ENCODE measurements at regions not wholly inside any gene's neighbourhood (a gene's known extent, or its start where the extent isn't known, plus 50 kb on each side); places are given as distances from the start of the nearest gene placed in this dataset.

DNA sequence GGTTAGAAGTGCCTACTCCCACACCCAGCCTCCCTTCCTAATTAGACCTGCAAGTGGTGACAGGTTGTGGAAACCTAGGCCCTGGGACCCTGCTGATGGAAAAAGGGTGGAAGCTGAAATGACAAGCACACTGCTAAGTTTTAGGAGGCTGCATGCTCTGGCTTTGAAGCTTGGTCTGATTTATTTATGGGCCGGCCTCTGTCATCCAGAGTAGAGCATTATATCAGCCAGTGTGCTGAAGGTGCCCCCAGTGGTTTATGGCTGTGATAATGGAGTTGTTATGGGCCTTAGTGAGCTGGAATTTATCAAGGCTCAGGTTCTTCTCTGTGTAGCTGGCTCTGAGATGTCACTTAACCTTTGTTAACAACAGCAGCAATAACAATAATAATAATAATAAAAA is 142.6 kb downstream of the UTP18 start:
- FAIRE-seq (no peak), DNase-seq (ENCODE audit: low read depth, low spot score) (no peak), ATAC-seq (no peak)
- Histone ChIP-seq H2AFZ (ENCODE audit: control insufficient read depth, low read depth, low read length) (no peak overlapping the region), H4K20me1 (ENCODE audit: control insufficient read depth, insufficient read depth) (no peaks in the 10 kb centered on the region), H3K4me1 (ENCODE audit: control insufficient read depth, insufficient read depth, low read length) (no peaks in the 10 kb centered on the region), H3K27ac (ENCODE audit: control insufficient read depth, insufficient read depth) (no peak overlapping the region), H3K27me3 (replicated peaks in 1 of 2; ENCODE audit: control insufficient read depth in 2 of 2, insufficient read depth in 2 of 2, low read length in 1 of 2) (peaks cover 0 to 2% of the 10 kb centered on the region in 2 experiments; a peak in 2 of 4 replicates), H3K9me3 (replicated peaks; ENCODE audit: control insufficient read depth, insufficient read depth, low read length) (no peaks in the 10 kb centered on the region), H3K79me2 (ENCODE audit: control insufficient read depth, insufficient read depth, low read length) (no peaks in the 10 kb centered on the region), H3K4me2 (ENCODE audit: control insufficient read depth, insufficient read depth) (no peak overlapping the region), H3K36me3 (ENCODE audit: control insufficient read depth in 2 of 2, insufficient read depth in 2 of 2, low read length in 1 of 2) (no peaks in the 10 kb centered on the region), H3K9ac (ENCODE audit: control insufficient read depth, insufficient read depth, low read length) (no peak overlapping the region), H3K4me3 (no peak overlapping the region)
- WGBS (ENCODE audit: insufficient coverage, insufficient replicate concordance, low lambda C conversion rate, missing lambda C conversion rate): 68% methylated on average over 1 of the region's 1 CpG
- ChIA-PET CTCF (interaction anchor here (1.4 kb wide), 1 partner anchor 33 kb away, joined by 5 read pairs; no protein-coding TSS in a partner anchor), POLR2A (interaction anchor here (0.5 kb wide), 1 partner anchor 621 kb away, joined by 9 read pairs; no protein-coding TSS in a partner anchor), RAD21 (ENCODE audit: unreplicated experiment) (no interaction called here), SMC1A (ENCODE audit: uncharacterized antibody, unreplicated experiment) (interaction anchor here (1.0 kb wide), 1 partner anchor 38 kb away, joined by 3 read pairs; no protein-coding TSS in a partner anchor)
- intact Hi-C loops (cut with micrococcal nuclease; ENCODE audit: unreplicated experiment): no loop called here
- no TSS peak for BruUV-seq (replicated peaks)
- TF ChIP-seq, protein P1, sequence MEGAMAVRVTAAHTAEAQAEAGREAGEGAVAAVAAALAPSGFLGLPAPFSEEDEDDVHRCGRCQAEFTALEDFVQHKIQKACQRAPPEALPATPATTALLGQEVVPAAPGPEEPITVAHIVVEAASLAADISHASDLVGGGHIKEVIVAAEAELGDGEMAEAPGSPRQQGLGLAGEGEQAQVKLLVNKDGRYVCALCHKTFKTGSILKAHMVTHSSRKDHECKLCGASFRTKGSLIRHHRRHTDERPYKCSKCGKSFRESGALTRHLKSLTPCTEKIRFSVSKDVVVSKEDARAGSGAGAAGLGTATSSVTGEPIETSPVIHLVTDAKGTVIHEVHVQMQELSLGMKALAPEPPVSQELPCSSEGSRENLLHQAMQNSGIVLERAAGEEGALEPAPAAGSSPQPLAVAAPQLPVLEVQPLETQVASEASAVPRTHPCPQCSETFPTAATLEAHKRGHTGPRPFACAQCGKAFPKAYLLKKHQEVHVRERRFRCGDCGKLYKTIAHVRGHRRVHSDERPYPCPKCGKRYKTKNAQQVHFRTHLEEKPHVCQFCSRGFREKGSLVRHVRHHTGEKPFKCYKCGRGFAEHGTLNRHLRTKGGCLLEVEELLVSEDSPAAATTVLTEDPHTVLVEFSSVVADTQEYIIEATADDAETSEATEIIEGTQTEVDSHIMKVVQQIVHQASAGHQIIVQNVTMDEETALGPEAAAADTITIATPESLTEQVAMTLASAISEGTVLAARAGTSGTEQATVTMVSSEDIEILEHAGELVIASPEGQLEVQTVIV (IDR thresholded peaks at IDR 0.05; ENCODE audit: borderline replicate concordance, partially characterized antibody): no peak
- TF ChIP-seq ZBTB4 (CRISPR knock-in tag; IDR thresholded peaks at IDR 0.05): no peak
- no peak for TF ChIP-seq ZNF274 (IDR thresholded peaks at IDR 0.05; ENCODE audit: insufficient read depth, insufficient read length)
- TF ChIP-seq IKZF2 (IDR thresholded peaks at IDR 0.05): no peak
- TF ChIP-seq IKZF1 (conservative IDR thresholded peaks at IDR 0.05): no peak
- no peak for TF ChIP-seq NRF1 (conservative IDR thresholded peaks at IDR 0.05; ENCODE audit: low read depth, low read length)
- no peak for TF ChIP-seq CBX5 (IDR thresholded peaks at IDR 0.05; ENCODE audit: low read depth)
- TF ChIP-seq MEF2A (IDR thresholded peaks at IDR 0.05; ENCODE audit: insufficient read depth, low read depth, low read length): no peak
- TF ChIP-seq YY1 (IDR thresholded peaks at IDR 0.05; ENCODE audit: low read depth, low read length): no peak
- no peak for TF ChIP-seq CHD1 (IDR thresholded peaks at IDR 0.05; ENCODE audit: low read depth, low read length)
- TF ChIP-seq RUNX3 (IDR thresholded peaks at IDR 0.05; ENCODE audit: low read length): no peak
- no peak for TF ChIP-seq BHLHE40 (IDR thresholded peaks at IDR 0.05; ENCODE audit: borderline replicate concordance in 1 of 2, low read depth in 2 of 2, low read length in 1 of 2)
- TF ChIP-seq CHD4 (IDR thresholded peaks at IDR 0.05): no peak
- no peak for TF ChIP-seq KLF5 (IDR thresholded peaks at IDR 0.05; ENCODE audit: partially characterized antibody)
- TF ChIP-seq NFXL1 (IDR thresholded peaks at IDR 0.05; ENCODE audit: borderline replicate concordance): no peak
- no peak for TF ChIP-seq IRF4 (IDR thresholded peaks at IDR 0.05; ENCODE audit: low read depth, low read length)
- TF ChIP-seq SUZ12 (IDR thresholded peaks at IDR 0.05; ENCODE audit: unreplicated experiment): no peak
- TF ChIP-seq TCF3 (IDR thresholded peaks at IDR 0.05; ENCODE audit: borderline replicate concordance, insufficient read depth, low read depth, low read length): no peak
- TF ChIP-seq NBN (IDR thresholded peaks at IDR 0.05): no peak
- no peak for TF ChIP-seq NFIC (IDR thresholded peaks at IDR 0.05; ENCODE audit: low read depth, low read length)
- in situ Hi-C loops (cut with MboI): no loop called here

All from GM12878 (cell line).